Endothelial cell of umbilical vein (primary cell): ENCODE measurements at regions not wholly inside any gene's neighbourhood (a gene's known extent, or its start where the extent isn't known, plus 50 kb on each side); places are given as distances from the start of the nearest gene placed in this dataset.

Experiments
- BruUV-seq: library from RNA; stranded (reverse); fragments of 400-500 nt; replicated peaks from 2 replicates; lab custom pipeline; 2021; lab: Mats Ljungman, UMichigan
- CTCF ChIA-PET: fragments of 300-600, 350-600 bp; sonication (Branson Sonifier 250); formaldehyde crosslinking; loops from one replicate; lab custom pipeline; 2021; ENCODE audit warnings: antibody characterized with exemption, inconsistent platforms; lab: Charles Lee
- POLR2A ChIA-PET: fragments of 300-600, 350-600 bp; sonication (Branson Sonifier 250); formaldehyde crosslinking; loops from one replicate; lab custom pipeline; 2021; ENCODE audit warnings: antibody characterized with exemption, inconsistent platforms; lab: Charles Lee
- DNase-seq: peaks from one replicate; pipeline ENCODE4 v3.0.0-alpha.2; 2011; ENCODE audit warnings: low read depth, low spot score
- FAIRE-seq: peaks from 2 replicates; lab custom pipeline; 2011; peaks lifted over from hg19 to GRCh38; lab: Jason Lieb, UNC
- H2AFZ ChIP-seq: 2 replicates; pipeline ENCODE4 v1.6.0; 2012; ENCODE audit warnings: low read depth, low read length, control low read depth, inconsistent platforms
- H3K27ac ChIP-seq: 2 replicates; pipeline ENCODE4 v1.5.1; 2011; ENCODE audit warnings: low read depth, mild to moderate bottlenecking, control low read depth, low read length, moderate library complexity; ENCODE audit not compliant: insufficient read depth
- H3K27me3 ChIP-seq, 2 experiments: 2 replicates each; pipeline versions ENCODE4 v1.6.0 to v1.6.1; 2011; ENCODE audit warnings: low read length in 2 of 2, mixed read lengths in 1 of 2; ENCODE audit not compliant: control insufficient read depth in 2 of 2, insufficient read depth in 2 of 2
- H3K36me3 ChIP-seq, 2 experiments: 2 replicates in 1 of 2; 3 replicates in 1 of 2; pipeline ENCODE4 v1.5.1; 2011; ENCODE audit warnings: low read length in 2 of 2, mild to moderate bottlenecking in 1 of 2, moderate library complexity in 1 of 2; ENCODE audit not compliant: control insufficient read depth in 2 of 2, insufficient read depth in 2 of 2; ENCODE audit errors: extremely low read depth in 1 of 2
- H3K4me1 ChIP-seq: 3 replicates; pipeline ENCODE4 v1.5.1; 2011; ENCODE audit warnings: mild to moderate bottlenecking, low read length; ENCODE audit not compliant: control insufficient read depth, insufficient read depth; ENCODE audit errors: extremely low read depth
- H3K4me2 ChIP-seq: 2 replicates; pipeline ENCODE4 v1.6.1; 2011; ENCODE audit warnings: low read length, control low read depth, mixed read lengths; ENCODE audit not compliant: insufficient read depth
- H3K4me3 ChIP-seq, 3 experiments: fragments of 200-600 bp in 1 of 3; sonication (generic), shearing (Covaris generic) in 1 of 3; replicated peaks in 1 of 3; 2 replicates each; pipeline ENCODE4 v1.5.1; 2011 to 2016; ENCODE audit warnings: control low read depth in 3 of 3, low read length in 3 of 3, mild to moderate bottlenecking in 2 of 3, inconsistent platforms in 1 of 3, low read depth in 1 of 3, moderate library complexity in 1 of 3; ENCODE audit not compliant: insufficient read depth in 1 of 3
- H3K79me2 ChIP-seq: 2 replicates; pipeline ENCODE4 v1.6.0; 2012; ENCODE audit warnings: low read length, inconsistent platforms; ENCODE audit not compliant: control insufficient read depth, insufficient read depth
- H3K9ac ChIP-seq: replicated peaks from 2 replicates; pipeline ENCODE3; 2011; ENCODE audit warnings: low read length, control low read depth; ENCODE audit not compliant: insufficient read depth; ENCODE audit errors: extremely low read depth
- H3K9me1 ChIP-seq: replicated peaks from 3 replicates; pipeline ENCODE4 v1.6.0; 2011; ENCODE audit warnings: mild to moderate bottlenecking, low read length; ENCODE audit not compliant: control insufficient read depth, insufficient read depth; ENCODE audit errors: extremely low read depth
- H3K9me3 ChIP-seq: replicated peaks from 2 replicates; pipeline ENCODE4 v1.5.1; 2012; ENCODE audit warnings: low read length, inconsistent platforms; ENCODE audit not compliant: control insufficient read depth, insufficient read depth
- H4K20me1 ChIP-seq: replicated peaks from 2 replicates; pipeline ENCODE3; 2011; ENCODE audit warnings: mild to moderate bottlenecking, low read length; ENCODE audit not compliant: control insufficient read depth, insufficient read depth; ENCODE audit errors: extremely low read depth
- CTCF ChIP-seq, 2 donors: IDR thresholded peaks; 1 replicate in 1 of 2; 2 replicates in 1 of 2; pipeline ENCODE4 v1.5.1; 2011; ENCODE audit warnings: low read length in 2 of 2, mild to moderate bottlenecking in 2 of 2, moderate library complexity in 2 of 2, control low read depth in 1 of 2, inconsistent platforms in 1 of 2, low read depth in 1 of 2; ENCODE audit not compliant: insufficient read depth in 1 of 2; ENCODE audit errors: extremely low read depth in 1 of 2
- EZH2 ChIP-seq: IDR thresholded peaks from 2 replicates; pipeline ENCODE4 v1.6.1; 2012; ENCODE audit warnings: borderline replicate concordance, low read depth, mild to moderate bottlenecking, moderate library complexity, low read length, inconsistent platforms; ENCODE audit not compliant: severe bottlenecking
- FOS ChIP-seq: IDR thresholded peaks from 2 replicates; pipeline ENCODE4 v1.6.1; 2011; ENCODE audit warnings: mild to moderate bottlenecking, low read length, moderate library complexity, borderline replicate concordance; ENCODE audit not compliant: insufficient read depth
- GATA2 ChIP-seq: IDR thresholded peaks from 2 replicates; pipeline ENCODE4 v1.7.0; 2011; ENCODE audit warnings: low read depth, mild to moderate bottlenecking, moderate library complexity, mixed read lengths, low read length; ENCODE audit not compliant: insufficient read length, insufficient read depth
- JUN ChIP-seq: IDR thresholded peaks from 2 replicates; pipeline ENCODE4 v1.6.1; 2011; ENCODE audit warnings: borderline replicate concordance, low read depth; ENCODE audit not compliant: insufficient read length, insufficient read depth
- MYC ChIP-seq: IDR thresholded peaks from one replicate; pipeline ENCODE4 v1.6.1; 2011; ENCODE audit warnings: mild to moderate bottlenecking, low read depth, low read length
- POLR2A ChIP-seq: IDR thresholded peaks from 2 replicates; pipeline ENCODE4 v1.6.1; 2012; ENCODE audit warnings: low read depth, mild to moderate bottlenecking, control low read depth, low read length
- POLR2AphosphoS5 ChIP-seq: IDR thresholded peaks from 2 replicates; pipeline ENCODE4 v1.6.1; 2012; ENCODE audit warnings: low read depth, mild to moderate bottlenecking, control low read depth, low read length, moderate library complexity; ENCODE audit not compliant: insufficient read depth
- dilution Hi-C: fragments of 300-500 bp; cut with MboI; formaldehyde crosslinking; loops from one replicate; pipeline ENCODE4 v1.15.0; 2019; ENCODE audit warnings: low sequenced_read_pairs; ENCODE audit not compliant: extremely low pct_ligation_motif_present
- intact Hi-C: fragments of 100-400 bp; cut with micrococcal nuclease; formaldehyde crosslinking; loops from one replicate; pipeline ENCODE4 v1.10.0; 2022
- TF ChIP-seq, protein P1 (sequence below): IDR thresholded peaks from 2 replicates; pipeline ENCODE4 v1.6.1; 2011; ENCODE audit not compliant: insufficient read depth, insufficient read length

DNA sequence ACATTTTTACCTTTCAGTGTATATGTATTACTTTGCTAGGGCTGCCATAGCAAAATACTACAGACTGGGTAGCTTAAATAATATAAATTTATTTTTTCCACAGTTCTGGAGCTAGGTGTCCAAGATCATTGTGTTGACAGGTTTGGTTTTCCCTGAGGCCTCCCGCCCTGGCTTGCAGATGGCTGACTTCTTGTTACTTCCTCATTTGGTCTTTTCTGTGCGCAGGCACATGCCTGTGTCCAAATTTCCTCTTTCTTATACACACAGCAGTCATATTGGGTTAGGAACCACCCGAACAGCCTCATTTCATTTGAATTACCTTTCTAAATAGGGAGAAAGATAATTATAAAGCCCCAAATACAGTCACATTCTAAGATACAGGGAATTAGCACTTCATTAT lies 521.6 kb upstream of the SORCS1 start:
- Histone ChIP-seq H3K4me1 (no peaks in the 10 kb centered on the region), H3K9ac (no peak overlapping the region), H3K79me2 (no peaks in the 10 kb centered on the region), H2AFZ (no peak overlapping the region), H3K9me3 (peaks cover 2% of the 10 kb centered on the region), H3K9me1 (no peaks in the 10 kb centered on the region), H3K36me3 (no peaks in the 10 kb centered on the region), H3K27ac (no peak overlapping the region), H3K4me3 (no peak overlapping the region), H3K4me2 (no peak overlapping the region), H4K20me1 (no peaks in the 10 kb centered on the region), H3K27me3 (no peaks in the 10 kb centered on the region)
- ChIA-PET CTCF (no interaction called here), POLR2A (no interaction called here)
- intact Hi-C loops (no loop called here), dilution Hi-C loops (no loop called here)
- TF ChIP-seq CTCF (IDR thresholded peaks at IDR 0.05; ENCODE audit: extremely low read depth in 1 of 2, insufficient read depth in 1 of 2, low read depth in 1 of 2, low read length in 2 of 2) (no peak), MYC (no peak), POLR2A (no peak), GATA2 (no peak), FOS (no peak), POLR2AphosphoS5 (no peak), JUN (no peak), EZH2 (no peak)
- TF ChIP-seq, protein P1, sequence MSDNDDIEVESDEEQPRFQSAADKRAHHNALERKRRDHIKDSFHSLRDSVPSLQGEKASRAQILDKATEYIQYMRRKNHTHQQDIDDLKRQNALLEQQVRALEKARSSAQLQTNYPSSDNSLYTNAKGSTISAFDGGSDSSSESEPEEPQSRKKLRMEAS: no peak
- no peak for DNase-seq
- no peak for FAIRE-seq
- no TSS peak for BruUV-seq
